HG02798 (cell line): ENCODE measurements at regions not wholly inside any gene's neighbourhood (a gene's known extent, or its start where the extent isn't known, plus 50 kb on each side); places are given as distances from the start of the nearest gene placed in this dataset.

Experiments used
- ATAC-seq: cut with Tn5 transposase; IDR thresholded peaks from one replicate; pipeline ENCODE4 v1.9.1; 2021; ENCODE audit warnings: mild to moderate bottlenecking; ENCODE audit not compliant: unreplicated experiment, poor library complexity

GRCh38 chr18:78080761-78081160, 831.1 kb downstream of the GALR1 start:
- ATAC-seq, result no peak

GRCh38 chr18:78082816-78083215, 833.2 kb downstream of the GALR1 start:
- no peak for ATAC-seq

GRCh38 chr18:78085241-78086185, 835.9 kb downstream of the GALR1 start:
- ATAC-seq, result no peak

GRCh38 chr18:78086931-78087330, 837.3 kb downstream of the GALR1 start:
- ATAC-seq, result no peak

- no peak for ATAC-seq
Measured at GRCh38 chr18:78087338-78087737, 837.7 kb downstream of the GALR1 start.

- ATAC-seq, result no peak
Measured at GRCh38 chr18:78090584-78090983, 840.9 kb downstream of the GALR1 start.

GRCh38 chr18:78092901-78093300, 843.3 kb downstream of the GALR1 start:
- ATAC-seq, result no peak

- no peak for ATAC-seq
Measured at GRCh38 chr18:78099979-78100588, 850.4 kb downstream of the GALR1 start.

- ATAC-seq, result no peak
Measured at GRCh38 chr18:78101091-78101490, 851.4 kb downstream of the GALR1 start.

GRCh38 chr18:78102135-78102534, 852.5 kb downstream of the GALR1 start:
- no peak for ATAC-seq

- no peak for ATAC-seq
Measured at GRCh38 chr18:78105611-78106010, 856.0 kb downstream of the GALR1 start.

GRCh38 chr18:78106946-78107345, 857.3 kb downstream of the GALR1 start:
- ATAC-seq, result no peak

GRCh38 chr18:78107363-78107762, 857.7 kb downstream of the GALR1 start:
- ATAC-seq, result no peak

- ATAC-seq, result no peak
Measured at GRCh38 chr18:78108554-78108953, 858.9 kb downstream of the GALR1 start.

- ATAC-seq, result no peak
Measured at GRCh38 chr18:78113136-78113939, 863.7 kb downstream of the GALR1 start.

- ATAC-seq, result no peak
Measured at GRCh38 chr18:78113940-78114251, 864.2 kb downstream of the GALR1 start.

GRCh38 chr18:78115896-78116561, 863.6 kb upstream of the SALL3 start:
- ATAC-seq, result no peak

GRCh38 chr18:78123144-78123909, 856.3 kb upstream of the SALL3 start:
- no peak for ATAC-seq

- no peak for ATAC-seq
Measured at GRCh38 chr18:78123926-78124797, 855.5 kb upstream of the SALL3 start.
